HG02678 (cell line): ENCODE measurements at regions not wholly inside any gene's neighbourhood (a gene's known extent, or its start where the extent isn't known, plus 50 kb on each side); places are given as distances from the start of the nearest gene placed in this dataset.
A peak's percentile ranks its signal among the peaks of the same experiment; 100 is the strongest.
"Not testable (repeated sequence)": the region's sequence is repeated elsewhere in the genome, so short reads cannot be mapped to it uniquely, and the experiment has no call there.

ENCODE experiments used
- ATAC-seq: cut with Tn5 transposase; IDR thresholded peaks from one replicate; pipeline ENCODE4 v1.9.1; 2021; ENCODE audit warnings: mild to moderate bottlenecking, moderate library complexity; ENCODE audit not compliant: unreplicated experiment

DNA sequence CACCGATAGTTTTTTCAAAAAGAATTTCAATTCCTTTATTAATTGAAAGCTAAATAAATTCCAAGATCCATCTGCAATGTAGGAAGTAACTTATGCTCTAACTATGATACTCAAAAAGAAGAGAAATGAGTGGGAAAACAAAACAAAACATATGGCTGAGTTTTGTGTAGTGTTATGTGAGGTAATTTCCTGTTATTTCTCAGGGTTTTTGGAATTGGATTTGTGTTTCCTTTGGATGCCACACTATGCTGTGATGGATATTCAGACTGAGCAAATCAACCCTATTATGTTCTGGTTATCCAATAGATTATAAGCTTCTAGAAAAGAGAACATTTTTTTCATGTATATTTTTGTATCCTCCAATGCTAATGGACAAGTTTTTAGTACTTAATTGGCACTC is 73.4 kb upstream of the RAPGEF2 start:
- no peak for ATAC-seq

DNA sequence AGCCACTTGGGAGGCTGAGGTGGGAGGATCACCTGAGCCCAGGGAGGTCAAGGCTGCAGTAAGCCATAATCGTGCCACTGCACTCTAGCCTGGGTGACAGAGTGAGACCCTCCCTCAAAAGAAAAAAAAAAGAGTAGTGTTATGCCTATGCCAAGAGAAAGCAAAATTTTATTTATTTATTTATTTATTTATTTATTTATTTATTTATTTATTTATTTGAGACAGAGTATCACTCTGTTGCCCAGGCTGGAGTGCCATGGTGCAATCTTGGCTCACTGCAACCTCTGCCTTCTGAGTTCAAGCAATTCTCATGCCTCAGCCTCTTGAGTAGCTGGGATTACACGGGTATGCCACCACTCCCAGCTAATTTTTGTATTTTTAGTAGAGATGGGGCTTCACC is 72.6 kb upstream of the RAPGEF2 start:
- ATAC-seq: not testable (repeated sequence)

DNA sequence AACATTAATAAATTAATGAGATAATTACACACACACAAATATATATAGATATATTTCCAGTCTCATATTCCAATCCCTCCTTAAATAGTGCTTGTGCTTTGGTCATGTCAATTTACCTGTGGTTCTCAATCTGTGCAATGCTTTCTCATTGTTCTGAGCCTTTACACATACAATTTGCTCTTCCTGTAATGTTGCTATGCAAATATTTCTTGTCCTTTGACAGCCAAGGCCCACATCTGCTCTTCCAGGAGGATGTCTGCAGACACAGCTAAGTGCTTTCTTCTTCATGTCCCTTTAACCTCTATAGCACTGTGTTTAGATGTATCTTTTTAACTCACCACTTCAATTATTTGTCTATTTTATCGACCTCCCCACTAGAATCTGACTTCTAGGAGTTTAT is 67.3 kb upstream of the RAPGEF2 start:
- peak; percentile 79 for ATAC-seq

DNA sequence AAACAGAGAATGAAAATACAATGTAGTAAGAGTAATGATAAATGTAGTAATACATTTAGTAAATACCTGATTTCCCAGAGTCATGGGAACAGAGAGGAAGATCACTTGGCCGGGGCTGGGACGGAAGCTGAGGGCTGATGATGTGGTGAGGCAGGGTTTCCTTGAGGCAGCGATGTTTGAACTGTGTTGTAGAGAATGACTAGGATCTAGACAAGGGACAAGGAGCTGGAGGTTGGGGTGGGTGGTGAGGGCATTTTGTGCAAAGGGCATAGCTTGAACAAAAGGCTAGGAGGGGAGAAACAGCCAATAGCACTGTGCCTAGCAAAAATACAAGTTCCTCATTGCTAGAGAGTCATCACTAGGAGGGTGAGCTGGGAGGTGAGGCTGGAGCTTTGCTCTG is 64.3 kb upstream of the RAPGEF2 start:
- ATAC-seq: no peak

DNA sequence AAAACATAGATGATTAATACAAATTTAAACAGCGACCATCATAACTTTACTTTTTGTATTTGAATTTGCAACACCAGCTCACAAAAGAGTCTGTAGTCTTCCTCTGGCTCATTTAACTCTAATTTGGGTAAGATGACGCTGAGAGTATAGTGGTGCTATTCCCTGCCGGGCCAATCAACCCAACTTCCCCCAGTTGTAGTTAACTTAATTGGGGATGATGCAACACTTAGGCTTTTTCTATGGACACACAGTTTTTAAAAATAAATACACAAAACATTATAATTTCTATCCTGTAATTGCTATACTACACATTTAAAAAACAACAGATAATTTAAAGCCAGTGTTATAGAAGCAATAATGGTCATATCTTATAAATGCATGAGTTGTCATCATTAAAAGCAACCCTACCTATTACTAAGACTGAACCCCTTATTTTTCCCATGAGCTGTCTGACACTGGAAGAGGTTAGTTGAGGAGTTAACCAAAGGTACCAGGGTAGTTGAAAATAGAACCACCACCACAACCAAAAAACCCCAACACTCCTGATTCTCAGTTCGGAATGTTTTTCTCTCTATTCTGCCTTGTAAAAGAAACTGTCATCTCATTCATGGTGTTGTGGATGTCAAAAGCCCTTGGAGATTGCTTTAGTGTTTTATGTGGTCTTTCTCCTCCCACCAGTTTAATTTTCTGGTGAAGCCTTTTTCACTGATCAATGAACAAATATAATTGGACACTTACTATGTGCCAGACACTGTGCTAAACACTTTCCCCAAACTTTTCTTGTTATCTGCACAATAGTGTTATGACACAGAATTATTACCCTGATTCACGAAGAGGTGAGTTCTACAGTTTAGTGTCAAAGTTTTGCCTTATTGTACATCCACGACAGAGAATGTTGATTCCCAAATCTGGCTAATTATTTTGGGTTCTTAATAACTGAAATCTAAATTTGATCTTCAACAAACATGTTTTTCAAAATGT is 61.5 kb upstream of the RAPGEF2 start:
- ATAC-seq: peak; percentile 39

DNA sequence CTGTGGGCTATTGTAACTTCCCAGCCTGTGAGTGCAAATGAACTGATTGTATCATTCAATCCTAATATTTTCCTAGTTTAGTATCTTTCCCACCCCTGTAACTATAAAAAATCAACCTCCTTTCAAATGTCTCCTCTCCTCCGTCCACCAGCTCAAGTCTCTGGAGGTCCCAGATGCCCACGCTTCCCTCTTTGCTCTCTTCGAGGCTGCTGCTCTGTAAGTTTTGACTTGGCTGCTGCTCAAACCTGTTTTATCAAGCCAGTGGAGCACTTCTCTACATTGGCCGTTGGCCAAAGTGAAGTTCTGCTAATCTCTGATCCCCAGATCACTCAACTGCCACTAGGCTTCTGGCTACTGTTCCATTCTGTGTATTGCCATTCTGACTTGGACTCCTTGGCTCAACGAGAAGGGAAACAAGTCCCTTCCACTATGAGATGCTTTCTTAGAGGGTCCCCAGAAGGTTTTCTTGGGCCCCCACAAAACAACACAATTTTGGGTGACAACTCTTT is 60.7 kb upstream of the RAPGEF2 start:
- peak; percentile 53 for ATAC-seq

DNA sequence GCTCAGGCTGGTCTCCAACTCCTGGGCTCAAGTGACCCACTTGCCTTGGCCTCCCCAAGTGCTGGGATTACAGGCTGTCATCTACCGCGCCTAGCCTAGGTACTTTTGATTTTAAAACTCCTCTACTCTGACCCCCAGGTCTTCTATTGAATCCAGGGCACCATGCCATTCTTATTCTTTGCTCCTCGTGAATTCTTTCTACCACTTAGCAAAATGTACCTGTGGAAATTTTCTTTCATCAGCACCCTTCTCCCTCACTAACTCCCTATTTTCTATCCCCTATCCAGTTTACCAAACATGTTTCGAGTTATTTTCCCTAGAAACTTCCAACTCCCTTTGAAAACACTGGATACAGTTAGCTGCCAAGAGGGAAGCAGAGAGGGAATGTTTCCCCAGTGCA is 60.0 kb upstream of the RAPGEF2 start:
- ATAC-seq: no peak

DNA sequence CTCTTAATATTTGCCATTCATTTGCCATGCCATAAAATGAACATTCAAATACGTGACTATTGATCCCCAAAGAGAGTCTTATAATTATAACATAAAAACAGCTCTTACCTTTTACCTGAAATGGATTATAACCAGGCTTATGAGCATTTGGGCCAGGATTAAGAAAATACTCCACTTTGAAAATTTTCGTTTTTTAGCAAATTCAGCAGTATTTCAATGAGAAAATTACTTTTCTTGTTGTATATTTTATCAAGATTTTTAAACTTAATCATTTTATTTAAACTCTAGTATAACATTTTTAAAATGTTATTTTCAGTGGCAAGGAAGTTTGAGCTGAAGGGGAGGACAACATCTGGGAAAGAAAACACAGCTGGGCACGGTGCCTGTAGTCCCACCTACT is 59.0 kb upstream of the RAPGEF2 start:
- ATAC-seq: no peak

DNA sequence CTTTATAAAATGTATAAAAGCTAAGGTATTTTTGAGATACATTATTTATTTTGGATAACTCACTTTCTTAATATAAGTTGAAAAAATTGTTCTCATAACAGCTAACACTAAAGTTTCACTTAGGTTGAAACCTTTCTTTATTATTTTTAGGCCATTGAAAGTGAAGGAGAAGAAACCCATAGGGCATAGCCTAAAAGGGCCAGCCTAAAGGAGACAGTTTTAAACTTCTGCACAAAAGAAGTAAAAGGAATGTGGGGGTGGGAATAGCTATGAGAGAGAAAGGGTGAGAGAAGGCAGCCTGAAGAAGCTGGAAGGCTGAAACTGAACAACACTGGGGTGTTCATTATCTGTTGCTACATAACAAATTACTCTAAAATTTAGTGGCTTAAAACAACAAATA is 57.6 kb upstream of the RAPGEF2 start:
- no peak for ATAC-seq

DNA sequence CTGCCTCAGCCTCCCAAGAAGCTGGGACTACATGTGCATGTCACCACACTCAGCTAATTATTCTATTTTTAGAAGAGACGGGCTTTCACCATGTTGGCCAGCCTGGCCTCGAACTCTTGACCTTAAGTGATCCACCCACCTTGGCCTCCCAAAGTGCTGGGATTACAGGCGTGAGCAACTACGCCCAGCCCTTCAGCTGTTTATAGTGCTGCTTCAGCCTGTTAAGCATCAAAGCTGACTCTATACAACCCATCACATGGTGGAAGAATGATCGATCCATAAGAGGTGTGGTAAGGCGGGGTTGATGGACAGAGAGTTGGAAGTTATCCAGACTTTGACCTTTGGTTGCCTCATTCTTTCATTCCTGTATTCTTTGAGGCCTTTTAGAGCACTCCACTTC is 56.2 kb upstream of the RAPGEF2 start:
- no peak for ATAC-seq

DNA sequence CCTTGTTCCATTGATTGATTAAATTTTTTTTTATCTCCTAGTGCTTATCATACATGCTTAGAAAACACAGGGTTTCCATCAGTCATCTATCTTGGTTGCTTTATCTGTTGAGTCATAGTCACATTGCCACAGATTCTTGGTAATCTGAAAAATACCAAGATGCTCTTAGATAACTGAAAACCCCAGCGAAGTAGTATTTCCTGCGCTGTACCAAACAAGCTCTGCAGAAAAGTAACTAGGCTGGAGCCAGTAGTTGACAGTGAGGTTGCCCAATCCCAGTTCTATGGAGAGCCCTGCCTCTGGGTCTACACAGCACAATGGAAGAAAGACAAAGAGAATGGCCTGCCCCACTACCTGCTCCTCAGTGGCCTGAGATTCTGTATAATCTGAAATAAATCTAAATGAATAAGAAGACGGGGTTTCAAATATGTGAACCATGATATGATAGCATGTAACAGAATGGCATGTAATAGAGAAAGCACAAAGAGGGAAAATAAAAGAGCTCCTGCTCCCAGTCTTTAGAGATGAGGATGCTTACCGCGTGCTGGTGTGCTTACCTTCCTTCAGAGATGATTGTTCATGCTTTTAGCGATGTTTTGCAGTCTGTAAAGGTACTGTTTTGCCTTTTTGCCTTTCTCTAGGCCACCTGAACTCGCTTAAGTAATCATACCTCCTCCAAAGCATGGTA is 55.3 kb upstream of the RAPGEF2 start:
- no peak for ATAC-seq

DNA sequence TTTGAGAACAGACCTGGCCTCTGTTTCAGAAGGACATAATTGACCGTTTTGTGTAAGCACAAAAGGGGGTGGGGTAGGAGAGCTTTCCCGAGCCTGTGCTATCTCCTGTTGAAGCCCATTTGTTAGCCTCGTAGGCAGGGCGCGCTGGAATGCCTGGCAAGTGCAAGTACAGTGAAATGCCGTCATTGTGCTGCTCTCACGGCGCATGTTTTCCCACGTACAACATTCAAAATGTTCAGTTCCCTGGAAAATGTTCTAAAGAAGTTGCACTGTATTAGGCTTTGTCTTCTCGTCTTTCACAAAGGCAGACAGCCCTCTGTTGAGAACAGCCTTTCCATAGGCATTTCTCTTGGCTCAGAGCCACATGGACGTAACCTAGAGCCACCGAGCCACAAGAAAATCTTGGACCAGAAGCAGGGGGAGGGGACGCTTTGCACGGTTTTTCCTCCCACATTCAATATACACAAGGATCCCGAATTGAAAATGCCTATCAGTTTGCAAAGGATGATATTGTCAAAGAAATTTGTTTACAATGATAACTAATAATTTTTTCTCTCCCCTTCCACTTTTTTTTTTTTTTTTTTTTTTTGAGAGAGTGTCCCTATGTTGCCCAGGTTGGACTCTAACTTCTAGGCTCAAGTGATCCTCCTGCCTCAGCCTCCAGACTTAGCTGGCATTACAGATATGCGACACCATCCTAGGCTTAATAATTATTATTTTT is 54.6 kb upstream of the RAPGEF2 start:
- ATAC-seq: no peak

DNA sequence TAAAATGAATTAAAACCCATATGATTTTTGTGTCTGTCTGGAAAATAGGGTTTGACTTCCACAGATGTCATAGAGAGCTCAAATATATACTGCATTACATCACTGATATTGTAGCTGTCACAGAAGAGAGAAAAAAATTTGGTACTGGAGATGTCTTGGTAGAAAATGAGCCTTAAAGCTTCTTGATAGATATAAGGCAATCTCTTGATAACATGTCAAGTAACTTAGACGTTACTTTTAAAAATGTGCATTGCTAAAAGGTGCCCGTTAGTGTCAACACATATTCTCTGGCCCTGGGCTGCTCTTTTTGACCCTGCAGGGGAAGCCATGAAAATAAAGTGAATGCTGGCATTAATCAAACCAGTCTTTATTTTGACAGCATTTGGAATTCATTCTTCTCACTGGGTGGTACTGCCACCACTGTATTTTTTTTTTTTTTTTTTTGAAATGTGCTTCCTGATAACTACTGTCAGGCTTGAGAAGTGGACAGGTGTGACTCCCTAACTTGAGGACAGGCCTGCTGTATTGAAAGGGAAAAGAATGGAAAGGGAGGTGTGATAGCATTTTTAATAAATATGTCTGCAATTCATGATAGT is 53.0 kb upstream of the RAPGEF2 start:
- ATAC-seq: no peak

DNA sequence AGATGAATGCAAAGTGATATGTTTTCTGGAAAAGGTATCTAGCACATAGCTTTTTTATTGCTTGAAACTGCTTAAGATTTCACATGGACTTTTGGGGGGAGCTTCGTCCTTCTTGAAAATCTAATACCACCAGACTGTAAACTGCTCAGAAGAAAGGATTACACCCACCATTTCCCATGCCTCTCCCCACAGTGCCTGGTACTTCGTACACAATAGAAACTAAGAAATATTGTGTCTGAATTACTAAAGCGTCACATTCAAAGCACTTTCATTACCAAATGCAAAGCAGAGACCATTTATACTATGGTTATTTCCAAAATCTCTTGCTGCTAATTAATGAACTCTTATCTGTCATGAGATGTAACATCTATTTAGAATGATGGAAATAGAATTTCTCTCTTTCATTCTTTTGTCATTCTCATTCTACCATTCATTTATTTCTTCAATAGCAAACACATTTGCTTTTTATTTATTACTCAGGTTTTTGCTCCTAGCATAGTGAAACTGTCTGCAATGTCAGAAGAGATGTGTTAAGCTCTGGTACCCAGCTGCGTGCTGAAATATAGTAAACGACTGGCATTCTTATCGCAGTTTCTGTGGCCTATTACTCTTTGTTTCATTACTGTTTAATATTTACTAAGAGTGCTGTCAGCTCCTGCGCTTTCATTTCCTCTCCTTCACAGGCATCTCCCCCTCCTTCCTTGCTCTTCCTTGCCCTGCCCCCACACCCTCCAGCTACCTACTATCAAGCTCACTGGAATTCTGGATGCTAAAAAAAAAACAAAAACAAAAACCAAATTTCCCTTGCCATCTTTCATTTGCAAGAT is 51.4 kb upstream of the RAPGEF2 start:
- ATAC-seq: peak; percentile 84

DNA sequence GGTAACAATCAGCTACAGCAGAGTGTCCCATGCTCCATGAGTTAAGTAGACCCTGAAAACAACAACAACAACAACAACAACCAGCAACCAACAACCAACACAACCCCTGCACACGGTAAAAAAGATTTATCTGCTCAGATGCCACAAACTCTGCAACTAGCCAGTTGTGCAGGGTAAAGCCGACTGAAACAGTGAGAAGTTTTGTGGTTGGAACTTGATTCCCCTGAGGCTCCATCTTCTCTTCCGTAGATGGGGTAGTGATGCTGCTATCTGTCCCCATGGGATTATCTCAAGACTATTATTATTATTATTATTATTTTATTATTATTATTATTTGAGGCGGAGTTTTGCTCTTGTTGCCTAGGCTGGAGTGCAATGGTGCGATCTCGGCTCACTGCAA is 50.6 kb upstream of the RAPGEF2 start:
- ATAC-seq: peak; percentile 49
